Ectodermal cell (in vitro differentiated cells): ENCODE measurements at regions not wholly inside any gene's neighbourhood (a gene's known extent, or its start where the extent isn't known, plus 50 kb on each side); places are given as distances from the start of the nearest gene placed in this dataset.

ENCODE experiments used
- H3K27ac ChIP-seq: 2 replicates; pipeline ENCODE4 v1.7.0; 2013; ENCODE audit warnings: mild to moderate bottlenecking, low read depth, low read length; ENCODE audit not compliant: insufficient read depth, poor library complexity, severe bottlenecking
- H3K27me3 ChIP-seq: 2 replicates; pipeline ENCODE4 v1.7.0; 2013; ENCODE audit warnings: mild to moderate bottlenecking, low read length; ENCODE audit not compliant: insufficient read depth, control insufficient read depth, poor library complexity, severe bottlenecking
- H3K36me3 ChIP-seq: one replicate; pipeline ENCODE4 v1.7.0; 2013; ENCODE audit warnings: low read length; ENCODE audit not compliant: control insufficient read depth, insufficient read depth
- H3K4me1 ChIP-seq: one replicate; pipeline ENCODE4 v1.7.0; 2013; ENCODE audit warnings: low read length; ENCODE audit not compliant: control insufficient read depth, insufficient read depth
- H3K4me3 ChIP-seq: 2 replicates; pipeline ENCODE4 v1.7.0; 2013; ENCODE audit warnings: low read depth, low read length, control low read depth; ENCODE audit not compliant: insufficient read depth
- H3K9me3 ChIP-seq: 2 replicates; pipeline ENCODE4 v1.7.0; 2013; ENCODE audit warnings: mild to moderate bottlenecking, low read length, moderate library complexity; ENCODE audit not compliant: control insufficient read depth
- WGBS, 2 experiments: methylation state at CpG; one replicate each; pipeline ENCODE4 v1.1.7; 2013; ENCODE audit warnings: missing lambda C conversion rate in 2 of 2; 5-methylcytosine and 5-hydroxymethylcytosine counted together

DNA sequence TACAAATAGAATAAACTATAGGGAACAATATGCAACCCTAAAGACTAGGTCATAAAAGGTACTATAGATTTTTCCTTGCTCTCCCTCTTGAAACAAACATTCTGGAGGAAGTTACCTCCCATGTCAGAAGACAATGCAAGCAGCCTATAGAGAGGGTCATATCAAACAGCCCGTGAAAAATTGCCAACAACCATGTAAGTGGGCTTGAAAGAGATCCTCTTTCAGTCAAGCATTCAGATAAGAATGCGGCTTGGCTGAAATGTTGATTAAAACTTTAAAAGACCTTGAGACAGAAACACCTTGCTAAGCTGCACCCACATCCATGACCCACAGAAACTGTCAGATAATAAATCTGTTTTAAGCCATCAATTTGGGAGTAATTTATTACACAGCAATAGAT lies 526.6 kb upstream of the GHITM start:
- H3K9me3 ChIP-seq: no peaks in the 10 kb centered on the region

GRCh38 chr10:83617172-83617571 lies 522.1 kb upstream of the GHITM start:
- whole genome bisulfite sequencing, 2 experiments: 100% methylated on average over 1 of the region's 1 CpG; no CpG with 5 or more reads in 1 of the 2 experiments
- Histone ChIP-seq H3K4me3 (no peak overlapping the region), H3K27ac (no peak overlapping the region), H3K27me3 (no peaks in the 10 kb centered on the region), H3K36me3 (no peaks in the 10 kb centered on the region), H3K4me1 (peaks cover 1% of the 10 kb centered on the region), H3K9me3 (no peaks in the 10 kb centered on the region)

More for the DNA sequence above, 526.6 kb upstream of the GHITM start:
- no peak overlapping the region for H3K27ac ChIP-seq
- H3K36me3 ChIP-seq: no peaks in the 10 kb centered on the region
- no peaks in the 10 kb centered on the region for H3K27me3 ChIP-seq
- no peak overlapping the region for H3K4me3 ChIP-seq
- WGBS, 2 experiments: 91 to 98% methylated on average over 2 of the region's 2 CpGs
- H3K4me1 ChIP-seq: peaks cover 2% of the 10 kb centered on the region

GRCh38 chr10:83617692-83618545 lies 521.4 kb upstream of the GHITM start:
- Histone ChIP-seq H3K27me3 (no peaks in the 10 kb centered on the region), H3K36me3 (no peaks in the 10 kb centered on the region), H3K9me3 (no peaks in the 10 kb centered on the region), H3K4me3 (no peak overlapping the region), H3K27ac (no peak overlapping the region), H3K4me1 (no peaks in the 10 kb centered on the region)
- 81 to 82% methylated on average over 4 to 5 of the region's 5 CpGs for WGBS, 2 experiments

DNA sequence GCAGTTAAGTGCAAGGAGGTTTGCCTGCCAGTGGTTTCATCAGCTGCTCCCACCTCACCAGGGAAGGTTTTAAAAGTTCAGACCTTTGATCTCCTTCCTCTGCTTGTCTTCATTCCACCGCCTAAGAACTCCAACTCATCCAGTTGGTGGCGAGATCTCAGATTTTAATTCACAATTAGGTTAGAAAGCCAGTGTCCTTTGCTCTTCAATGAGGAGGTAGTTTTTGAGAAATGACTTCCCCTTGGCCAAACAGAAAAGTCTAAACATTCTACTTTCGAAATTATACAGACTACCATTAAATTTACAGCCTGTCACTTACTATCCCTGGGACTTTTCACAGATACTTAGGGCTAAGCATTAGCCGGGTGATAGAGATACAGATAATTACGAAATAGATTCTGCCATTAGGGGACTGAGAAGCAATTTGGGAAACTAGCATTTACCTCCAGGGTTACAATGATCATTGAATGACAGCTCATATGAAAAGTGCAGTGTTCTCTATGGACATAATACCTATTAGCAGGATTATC lies 513.4 kb upstream of the GHITM start:
- Histone ChIP-seq H3K4me3 (no peak overlapping the region), H3K27ac (no peak overlapping the region), H3K4me1 (no peaks in the 10 kb centered on the region), H3K36me3 (no peaks in the 10 kb centered on the region), H3K9me3 (no peaks in the 10 kb centered on the region), H3K27me3 (no peaks in the 10 kb centered on the region)
- WGBS, 2 experiments: 98 to 100% methylated on average over 4 to 5 of the region's 5 CpGs

DNA sequence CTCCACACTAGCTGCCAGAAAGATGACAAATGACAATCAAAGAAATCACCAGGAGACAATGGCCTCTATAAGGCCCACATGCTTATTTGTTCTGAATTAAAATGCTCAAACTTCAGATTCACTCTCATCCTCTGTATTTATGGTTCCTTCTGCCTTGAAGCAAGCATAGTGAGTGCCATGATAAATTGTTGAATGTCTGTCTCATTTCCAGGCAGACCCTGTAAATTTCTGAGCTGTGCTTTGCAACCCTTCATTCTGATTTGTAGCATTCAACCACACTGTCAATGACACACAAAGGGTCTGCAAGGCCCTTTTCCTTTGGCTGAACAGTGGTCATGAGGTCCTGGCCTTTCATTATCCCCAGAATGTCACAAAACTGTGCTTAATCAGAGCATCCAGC lies 506.6 kb upstream of the GHITM start:
- Histone ChIP-seq H3K9me3 (no peaks in the 10 kb centered on the region), H3K4me3 (no peak overlapping the region), H3K27ac (no peak overlapping the region), H3K4me1 (no peaks in the 10 kb centered on the region), H3K36me3 (no peaks in the 10 kb centered on the region), H3K27me3 (no peaks in the 10 kb centered on the region)

GRCh38 chr10:83633547-83633946 lies 505.8 kb upstream of the GHITM start:
- H3K36me3 ChIP-seq: no peaks in the 10 kb centered on the region
- no peaks in the 10 kb centered on the region for H3K27me3 ChIP-seq
- no peaks in the 10 kb centered on the region for H3K9me3 ChIP-seq
- WGBS, 2 experiments: 94 to 96% methylated on average over 4 of the region's 4 CpGs
- no peaks in the 10 kb centered on the region for H3K4me1 ChIP-seq
- H3K27ac ChIP-seq: no peak overlapping the region
- no peak overlapping the region for H3K4me3 ChIP-seq

- no peaks in the 10 kb centered on the region for H3K4me1 ChIP-seq
- 95 to 97% methylated on average over 3 of the region's 3 CpGs for WGBS, 2 experiments
- H3K27me3 ChIP-seq: no peaks in the 10 kb centered on the region
- no peaks in the 10 kb centered on the region for H3K9me3 ChIP-seq
- H3K36me3 ChIP-seq: no peaks in the 10 kb centered on the region
- no peak overlapping the region for H3K27ac ChIP-seq
- no peak overlapping the region for H3K4me3 ChIP-seq
These were observed 502.5 kb upstream of the GHITM start for GRCh38 chr10:83636826-83637225.

DNA sequence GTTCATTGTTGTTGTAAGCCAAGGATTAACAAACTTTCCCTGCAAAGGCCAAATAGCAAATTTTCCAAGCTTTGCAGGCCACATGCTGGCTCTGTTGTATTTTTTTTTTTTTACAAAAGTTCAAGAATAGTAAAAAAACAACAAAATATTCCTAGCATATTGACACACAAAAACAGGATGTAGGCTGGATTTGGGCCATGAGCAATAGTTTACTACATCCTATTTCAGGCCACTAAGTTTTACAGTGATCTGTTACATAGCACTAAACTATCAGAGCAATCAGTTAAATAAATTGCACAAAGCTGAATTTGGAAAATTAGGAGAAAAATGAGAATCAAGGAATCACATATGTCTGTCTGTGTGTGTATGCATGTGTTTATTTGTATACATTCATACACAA lies 491.8 kb upstream of the GHITM start:
- Histone ChIP-seq H3K27ac (no peak overlapping the region), H3K27me3 (no peaks in the 10 kb centered on the region), H3K9me3 (no peaks in the 10 kb centered on the region), H3K4me3 (no peak overlapping the region), H3K4me1 (no peaks in the 10 kb centered on the region), H3K36me3 (no peaks in the 10 kb centered on the region)

- H3K36me3 ChIP-seq: no peaks in the 10 kb centered on the region
- WGBS, 2 experiments: 100% methylated on average over 1 of the region's 1 CpG; no CpG with 5 or more reads in 1 of the 2 experiments
- H3K4me1 ChIP-seq: no peaks in the 10 kb centered on the region
These were observed 491.1 kb upstream of the GHITM start for GRCh38 chr10:83648201-83648600.

DNA sequence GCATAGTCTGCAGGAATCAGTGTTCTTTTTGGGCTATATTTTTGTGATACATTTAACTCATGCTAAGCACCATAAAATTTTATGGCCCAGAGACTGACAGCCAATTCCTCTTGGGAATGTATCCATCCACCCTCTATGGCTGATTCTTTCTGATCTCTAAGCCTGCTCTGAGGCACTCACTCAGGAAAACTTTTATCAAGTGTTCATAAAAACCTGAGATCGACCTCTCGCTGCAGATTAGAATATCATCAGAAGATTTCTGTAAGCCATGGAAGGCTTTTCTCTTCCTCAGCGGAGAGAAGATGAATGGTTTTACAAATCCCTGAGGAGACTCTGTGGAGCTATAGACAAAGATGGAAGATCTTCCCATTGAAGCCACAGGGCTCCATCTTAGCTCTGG lies 489.8 kb upstream of the GHITM start:
- H3K27ac ChIP-seq: no peak overlapping the region
- H3K4me3 ChIP-seq: no peak overlapping the region
- H3K27me3 ChIP-seq: no peaks in the 10 kb centered on the region
- no peaks in the 10 kb centered on the region for H3K9me3 ChIP-seq
- 90 to 96% methylated on average over 3 of the region's 3 CpGs for WGBS, 2 experiments
- no peaks in the 10 kb centered on the region for H3K36me3 ChIP-seq
- no peaks in the 10 kb centered on the region for H3K4me1 ChIP-seq

More at GRCh38 chr10:83648201-83648600, 491.1 kb upstream of the GHITM start:
- Histone ChIP-seq H3K9me3 (no peaks in the 10 kb centered on the region), H3K27me3 (no peaks in the 10 kb centered on the region), H3K4me3 (no peak overlapping the region), H3K27ac (no peak overlapping the region)
